ENCODE measurements at regions not wholly inside any gene's neighbourhood (a gene's known extent, or its start where the extent isn't known, plus 50 kb on each side); places are given as distances from the start of the nearest gene placed in this dataset.

DNA sequence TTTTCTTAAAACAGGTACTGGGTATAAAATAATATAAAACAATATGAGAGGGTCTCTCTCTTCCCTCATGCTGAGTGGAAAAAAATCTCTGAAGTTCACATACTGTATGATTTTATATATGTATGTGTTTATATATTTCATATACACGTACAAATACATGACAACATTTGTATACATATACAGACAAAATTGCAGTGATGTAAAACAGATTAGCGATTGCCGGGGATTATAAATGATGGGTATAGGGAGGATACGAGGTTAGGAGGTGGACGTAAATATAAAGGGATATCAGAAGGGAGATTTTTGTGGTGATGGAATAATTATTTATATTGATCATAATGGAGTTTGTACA, 194.8 kb upstream of the PRSS16 start:
- DNase-seq (ENCODE audit: low read depth in 2 of 2): no peak

DNA sequence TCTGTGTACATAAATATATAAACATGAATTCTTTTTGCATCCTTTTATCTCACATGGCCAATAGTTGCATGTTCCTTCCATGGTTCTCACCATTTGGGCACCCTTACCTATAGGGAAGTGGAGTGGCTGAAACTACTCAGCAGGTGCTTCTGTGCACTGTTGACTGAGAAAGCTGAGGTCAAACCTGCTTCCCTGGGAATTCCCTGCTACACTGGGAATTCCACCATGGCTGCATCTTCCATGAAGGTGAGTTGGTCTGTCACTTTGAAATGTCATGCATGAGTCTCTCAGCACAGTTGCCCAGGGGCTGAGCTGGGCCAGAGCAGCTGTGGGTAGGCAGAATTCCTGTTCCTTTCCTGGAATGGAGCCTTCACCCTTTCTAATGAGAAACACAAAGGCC, 193.8 kb upstream of the PRSS16 start:
- DNase-seq (ENCODE audit: low read depth in 2 of 2): no peak

DNA sequence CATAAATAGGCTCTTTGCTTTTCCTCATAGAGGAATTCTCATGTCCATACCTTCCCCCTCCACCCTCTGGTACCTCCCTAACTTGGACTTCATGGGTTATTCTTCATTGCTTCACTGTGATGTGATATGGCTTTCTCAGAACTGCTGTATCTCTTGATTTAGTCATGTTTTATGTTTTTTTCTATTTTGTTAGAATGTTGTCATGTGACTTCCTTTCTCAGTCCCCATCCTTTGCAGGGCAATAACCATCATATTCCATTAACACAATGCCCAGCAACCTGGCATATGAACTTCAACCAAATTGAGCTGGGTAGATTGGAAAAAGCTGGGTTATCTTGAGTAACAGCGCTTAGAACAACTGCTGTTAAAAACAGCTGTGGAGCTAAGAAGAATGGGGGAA, 190.9 kb upstream of the PRSS16 start:
- DNase-seq (ENCODE audit: low read depth in 2 of 2): no peak

DNA sequence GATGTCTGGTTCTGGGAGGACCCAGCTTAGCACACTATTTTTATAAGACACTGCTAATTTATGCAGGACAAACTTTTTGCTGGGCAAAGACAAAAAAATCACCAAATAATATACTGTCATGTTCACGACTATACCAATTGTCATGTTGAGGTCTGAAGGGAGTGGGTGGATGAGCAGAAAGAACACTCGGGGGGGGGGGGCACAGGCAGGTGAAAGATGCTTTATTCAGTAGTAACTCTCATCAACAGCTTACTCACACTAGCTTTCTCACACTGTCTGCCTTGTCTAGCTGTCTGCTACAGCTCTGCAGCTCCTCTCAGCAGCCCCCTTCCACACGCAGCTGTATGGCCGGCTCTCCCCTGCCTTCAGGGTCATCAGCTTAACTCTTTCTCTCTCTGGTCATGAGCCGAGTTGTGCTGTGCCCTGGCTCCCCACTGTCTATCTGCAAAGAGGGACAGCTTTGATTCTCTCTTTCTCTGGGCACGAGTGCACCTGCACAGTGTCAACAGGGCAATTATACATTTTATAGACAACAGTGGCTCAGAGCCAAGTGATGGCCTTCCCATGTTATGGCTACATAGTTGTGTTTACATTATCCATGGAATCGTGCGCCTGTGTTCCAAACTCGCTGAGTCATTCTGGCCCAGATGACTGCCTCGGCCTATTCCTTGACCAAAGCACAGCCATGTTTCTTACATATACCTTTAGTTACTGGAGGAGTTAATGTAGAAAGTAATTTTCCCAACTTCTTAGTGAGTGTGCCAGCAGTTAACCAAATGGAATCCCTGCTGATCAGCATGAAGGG, 187.7 kb upstream of the PRSS16 start:
- DNase-seq (ENCODE audit: low read depth in 2 of 2): no peak

DNA sequence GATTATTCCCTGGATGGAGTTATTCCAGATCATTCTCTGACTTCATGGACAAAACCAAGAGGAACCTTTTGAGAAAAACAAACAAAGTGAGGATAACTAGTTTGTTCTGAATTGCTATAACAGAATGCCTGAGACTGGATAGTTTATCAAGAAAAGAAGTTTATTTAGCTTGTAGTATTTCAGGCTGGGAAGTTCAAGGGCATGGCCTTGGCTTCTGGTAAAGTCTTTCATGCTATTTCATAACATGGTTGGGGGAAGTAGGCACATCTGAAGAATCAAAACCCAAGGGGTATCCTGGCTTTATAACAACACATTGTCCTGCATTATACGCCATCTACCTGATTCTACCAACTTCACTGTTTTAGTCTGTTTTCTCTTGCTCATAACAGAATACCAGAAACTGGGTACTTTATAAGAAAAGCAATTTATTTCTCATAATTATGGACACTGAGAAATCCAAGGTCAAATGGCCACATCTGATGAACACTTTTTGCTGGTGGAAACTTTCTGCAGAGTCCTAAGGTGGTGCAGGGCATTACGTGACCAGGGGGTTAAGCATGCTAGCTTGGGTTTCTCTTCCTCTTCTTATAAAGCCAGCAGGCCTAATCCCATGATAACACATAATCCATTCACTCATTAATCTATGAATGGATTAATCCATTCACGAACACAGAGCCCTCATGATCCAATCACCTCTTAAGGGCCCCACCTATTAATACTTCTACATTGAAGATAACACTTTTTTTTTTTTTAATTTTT, 186.1 kb upstream of the PRSS16 start:
- DNase-seq (ENCODE audit: low read depth in 2 of 2): no peak

DNA sequence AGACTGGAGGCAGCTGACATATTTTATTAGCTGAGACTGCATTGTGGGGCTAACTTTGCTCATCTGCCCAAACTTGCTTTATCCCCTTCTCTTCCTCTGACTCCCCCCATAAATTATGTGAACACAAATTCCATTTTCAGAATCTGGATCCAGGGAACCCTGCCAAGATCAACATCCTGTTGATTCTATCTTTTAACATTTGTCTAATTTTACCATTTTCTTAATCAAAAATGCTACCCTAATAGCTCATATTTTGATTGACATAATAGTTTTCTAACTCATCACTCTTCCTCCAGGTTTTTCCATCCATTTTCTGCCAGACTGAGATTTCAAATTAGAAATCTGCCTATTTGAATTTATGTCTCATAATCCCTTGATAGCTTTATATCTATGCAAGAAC, 184.7 kb upstream of the PRSS16 start:
- no peak for DNase-seq (ENCODE audit: low read depth in 2 of 2)

DNA sequence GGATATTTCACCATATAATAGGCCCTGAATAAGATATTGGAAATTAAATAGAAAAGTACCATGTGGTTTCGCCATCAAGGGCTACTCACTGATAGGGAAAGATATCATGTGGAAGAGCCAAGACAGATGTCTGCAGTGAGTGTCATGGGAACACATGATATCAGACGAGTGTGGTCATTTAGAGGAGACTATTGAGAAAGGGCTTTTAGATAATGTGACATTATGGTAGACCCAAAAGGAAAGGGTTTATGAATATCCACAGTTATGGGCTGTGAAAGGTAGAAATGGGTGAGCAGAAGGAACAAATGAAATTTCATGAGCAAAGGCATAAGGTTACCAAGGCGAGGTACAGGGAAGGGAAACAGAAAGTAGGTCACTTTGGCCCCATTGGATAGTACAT, 182.3 kb upstream of the PRSS16 start:
- DNase-seq (ENCODE audit: low read depth in 2 of 2): no peak

DNA sequence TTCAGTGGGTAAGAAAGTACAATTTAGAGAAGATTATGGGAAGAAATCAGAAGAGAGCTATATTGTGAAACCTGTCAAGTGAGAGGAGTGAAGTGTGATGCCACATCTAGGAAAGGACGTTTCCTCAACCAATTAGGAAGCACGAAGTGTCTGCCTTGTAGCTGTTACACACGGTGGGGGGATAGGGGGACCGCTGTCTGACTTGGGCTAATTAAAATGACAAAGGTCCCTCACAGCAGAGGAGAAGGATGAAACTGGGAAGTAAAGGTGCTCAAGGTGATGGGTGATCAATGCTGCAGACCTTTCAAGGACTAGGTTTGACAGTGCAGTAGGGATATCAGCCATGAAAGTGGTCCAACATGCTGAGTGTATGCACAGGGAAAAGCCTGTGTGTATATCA, 181.1 kb upstream of the PRSS16 start:
- no peak for DNase-seq (ENCODE audit: low read depth in 2 of 2)

DNA sequence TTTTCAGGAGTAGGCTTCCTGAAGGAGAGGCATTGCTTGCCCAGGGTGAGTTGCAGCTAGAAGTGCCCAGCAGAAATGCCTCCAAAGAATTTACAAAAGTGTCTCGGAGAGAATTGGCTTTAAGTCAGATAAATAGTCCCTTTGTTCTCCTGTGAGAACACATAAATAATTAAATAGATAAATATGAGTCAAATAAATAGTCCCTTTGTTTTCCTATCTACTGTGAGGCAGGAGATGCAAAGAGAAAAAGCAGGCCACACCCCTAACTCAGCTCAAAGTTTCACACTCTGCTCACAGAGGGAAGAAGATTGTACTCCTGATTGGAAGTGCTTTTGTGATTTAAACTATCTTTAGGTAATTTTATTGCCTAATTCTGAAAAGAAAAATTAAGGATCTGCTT, 180.7 kb upstream of the PRSS16 start:
- DNase-seq (ENCODE audit: low read depth in 2 of 2): no peak

DNA sequence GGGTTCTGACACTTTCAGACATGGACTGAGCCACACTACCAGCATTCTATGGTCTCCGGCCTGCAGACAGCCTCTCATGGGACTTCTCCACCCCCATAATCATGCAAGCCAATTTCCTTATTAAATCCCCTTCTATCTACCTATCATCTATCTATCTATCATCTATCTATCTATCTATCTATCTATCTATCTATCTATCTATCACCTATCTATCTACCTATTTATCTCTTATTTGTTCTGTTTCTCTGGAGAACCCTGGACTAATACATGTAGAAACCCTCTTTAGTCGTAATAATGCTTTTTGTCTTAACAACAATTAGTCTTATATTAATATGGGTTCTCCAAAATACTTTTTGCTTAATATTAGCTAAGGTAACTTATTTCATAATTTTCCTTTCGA, 174.1 kb upstream of the PRSS16 start:
- no peak for DNase-seq (ENCODE audit: low read depth in 2 of 2)

DNA sequence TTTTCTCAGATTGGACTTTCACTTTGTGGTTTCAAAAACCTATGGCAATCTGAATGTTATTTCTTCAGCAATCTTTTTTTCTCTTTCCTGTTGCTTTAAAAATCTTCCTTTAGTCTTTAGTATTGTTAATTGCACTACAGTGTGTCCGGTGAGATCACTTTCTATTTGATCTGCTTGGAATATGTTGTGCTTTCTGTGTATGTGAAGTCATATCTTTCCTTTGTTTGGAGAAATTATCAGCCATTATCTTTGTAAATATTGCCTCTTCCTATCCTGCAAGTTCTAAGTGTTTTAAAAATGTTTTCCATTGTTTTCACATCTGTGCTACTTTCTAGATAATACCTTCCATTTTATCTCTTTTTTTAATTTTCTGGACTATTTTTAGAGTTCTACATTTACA, 171.4 kb upstream of the PRSS16 start:
- no peak for DNase-seq (ENCODE audit: low read depth in 2 of 2)

DNA sequence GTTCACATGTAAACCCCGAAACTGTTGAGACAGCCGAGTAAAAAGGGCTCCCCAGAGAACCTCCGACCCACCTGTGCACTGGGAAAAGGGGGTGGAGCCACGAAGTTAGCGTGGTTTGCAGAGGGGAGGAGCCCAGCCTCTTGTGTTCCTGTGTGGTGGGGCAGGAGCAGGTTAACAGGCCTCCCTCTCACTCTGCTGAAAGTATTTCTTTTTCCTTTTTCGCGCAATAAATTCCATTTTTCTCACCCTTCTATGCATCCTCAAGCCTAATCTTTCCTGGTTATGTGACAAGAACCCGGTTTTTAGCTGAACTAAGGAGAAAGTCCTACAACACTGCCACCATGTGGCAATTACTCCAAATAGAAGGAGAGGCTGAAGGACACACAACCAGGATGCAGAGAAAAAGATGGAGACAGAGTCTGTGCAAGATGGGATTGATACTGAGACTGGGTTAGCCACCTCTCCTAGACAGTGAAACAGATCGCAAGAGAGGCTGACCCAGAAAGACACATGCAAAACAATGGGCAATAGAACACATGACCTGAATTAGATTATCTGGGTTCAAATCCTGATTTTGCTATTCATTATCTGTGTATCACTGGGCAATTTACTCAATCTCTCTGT, 168.7 kb upstream of the PRSS16 start:
- no peak for DNase-seq (ENCODE audit: low read depth in 2 of 2)

DNA sequence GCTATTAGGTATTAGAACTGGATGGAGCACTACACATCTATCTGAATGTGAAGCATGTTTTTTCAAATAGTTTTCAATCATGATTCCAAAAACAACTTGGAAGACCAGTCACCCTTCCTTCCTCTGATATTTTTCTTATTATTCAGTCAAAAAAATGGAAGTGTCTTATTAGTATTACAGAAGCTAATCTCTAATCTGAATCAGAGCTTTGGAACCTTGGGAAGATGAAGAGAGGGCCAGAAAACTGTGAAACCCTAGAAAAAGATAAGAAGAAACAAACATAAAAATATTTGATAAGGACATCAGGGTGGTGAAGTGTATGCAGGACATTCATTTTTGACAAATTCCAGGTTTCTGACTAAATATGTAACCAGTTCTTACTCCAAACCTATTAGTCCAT, 166.3 kb upstream of the PRSS16 start:
- DNase-seq (ENCODE audit: low read depth in 2 of 2): no peak

DNA sequence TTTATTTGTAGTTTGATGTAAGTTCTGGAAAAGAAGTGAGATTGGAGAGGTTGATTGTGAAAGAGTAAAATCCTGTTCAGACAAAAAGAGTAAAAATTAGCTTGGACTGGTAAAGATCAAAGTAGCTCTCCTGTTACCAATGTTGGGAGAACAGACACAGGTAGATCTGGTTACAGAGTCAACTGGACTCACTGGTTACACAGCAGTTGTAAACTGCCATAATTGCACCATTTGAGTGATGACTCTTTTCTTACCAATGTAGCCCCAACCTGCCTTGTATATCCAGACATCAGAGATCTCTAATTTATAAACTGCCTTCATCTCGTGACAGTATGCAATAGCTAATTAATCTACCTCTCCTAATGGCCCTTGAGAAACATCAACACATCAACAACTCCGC, 165.6 kb upstream of the PRSS16 start:
- no peak for DNase-seq (ENCODE audit: low read depth in 2 of 2)

DNA sequence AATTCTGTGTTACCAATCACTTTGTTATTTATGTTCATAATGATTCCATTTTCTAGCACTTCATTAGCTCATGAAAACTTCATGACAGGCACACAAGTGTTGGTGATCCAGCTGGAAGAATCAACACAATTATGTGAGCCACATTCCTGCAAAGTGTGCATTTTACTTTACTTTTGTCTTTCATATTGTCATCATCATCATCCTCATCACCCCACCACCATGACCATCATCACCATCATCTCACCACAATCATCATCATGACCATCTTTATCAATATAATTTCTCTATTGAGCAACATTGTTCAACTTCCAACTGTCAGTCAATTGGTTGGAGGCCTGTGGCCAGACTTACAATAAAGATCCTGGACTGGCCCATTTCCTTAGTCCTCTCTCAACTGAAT, 159.4 kb upstream of the PRSS16 start:
- DNase-seq (ENCODE audit: low read depth in 2 of 2): no peak

DNA sequence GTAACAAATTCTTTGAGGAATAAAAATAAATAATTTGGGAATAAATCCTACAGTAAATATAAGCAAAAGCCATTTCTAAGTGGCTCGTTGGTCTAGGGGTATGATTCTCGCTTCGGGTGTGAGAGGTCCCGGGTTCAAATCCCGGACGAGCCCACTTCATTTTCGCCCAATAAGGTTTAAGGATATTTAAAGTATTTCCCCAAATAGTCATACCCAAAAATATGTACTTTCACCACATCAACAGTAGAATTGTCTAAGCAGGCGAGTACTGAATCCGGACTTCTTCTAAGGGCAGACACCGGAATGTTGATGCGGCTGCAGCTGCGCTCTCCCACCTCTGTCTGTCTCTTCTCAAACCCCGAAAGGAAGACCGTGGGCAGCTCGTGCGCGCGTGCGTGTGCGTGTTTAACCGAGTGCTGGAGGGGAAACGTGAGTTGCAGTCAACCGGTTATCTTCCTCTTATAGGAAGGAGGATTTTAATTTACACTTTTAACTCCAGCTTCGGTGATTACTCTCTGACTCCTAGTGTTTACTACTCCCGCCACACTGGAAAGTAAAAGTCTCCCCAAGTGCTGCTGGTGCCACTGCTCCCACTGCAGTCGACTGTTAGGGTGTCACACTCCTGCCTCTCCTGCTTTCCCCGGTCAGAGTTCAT, 155.7 kb upstream of the PRSS16 start:
- no peak for DNase-seq (ENCODE audit: low read depth in 2 of 2)

DNA sequence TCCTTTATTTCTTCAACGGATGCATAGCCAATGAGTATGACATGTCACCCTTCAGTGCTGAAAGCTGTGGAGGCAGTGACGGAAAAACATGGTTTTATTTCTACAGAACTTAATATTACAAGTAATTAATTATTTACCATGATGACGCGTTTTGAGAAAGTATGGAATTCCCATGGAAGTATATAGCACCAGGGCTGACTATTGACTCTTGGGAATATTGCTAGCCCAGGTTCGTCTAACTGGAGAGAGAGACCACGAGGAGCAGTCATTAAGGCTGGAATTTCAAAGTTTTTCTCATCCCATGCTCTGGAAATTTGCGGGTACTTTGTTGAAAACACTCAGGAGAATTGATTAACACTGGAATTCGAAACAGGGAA, 155.2 kb upstream of the PRSS16 start:
- no peak for DNase-seq (ENCODE audit: low read depth in 2 of 2)

DNA sequence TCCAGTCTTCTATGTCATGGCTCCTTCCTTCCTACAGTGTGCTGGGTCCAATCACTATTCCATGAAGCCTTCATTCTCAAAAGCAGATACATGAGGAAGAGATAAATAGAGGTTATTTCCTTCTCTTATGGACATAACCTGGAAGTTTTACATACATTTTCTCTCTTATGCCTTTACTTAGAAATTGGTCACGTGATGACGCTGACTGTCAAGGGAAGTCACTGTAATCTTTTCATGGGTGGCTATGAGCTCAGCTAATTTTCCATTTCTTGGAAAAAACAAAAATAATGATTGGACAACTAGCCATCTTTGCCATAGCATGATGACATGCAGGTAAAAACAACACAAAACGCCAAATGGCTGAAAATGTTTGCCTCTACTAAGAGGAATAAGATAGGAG, 151.6 kb upstream of the PRSS16 start:
- no peak for DNase-seq (ENCODE audit: low read depth in 2 of 2)

DNA sequence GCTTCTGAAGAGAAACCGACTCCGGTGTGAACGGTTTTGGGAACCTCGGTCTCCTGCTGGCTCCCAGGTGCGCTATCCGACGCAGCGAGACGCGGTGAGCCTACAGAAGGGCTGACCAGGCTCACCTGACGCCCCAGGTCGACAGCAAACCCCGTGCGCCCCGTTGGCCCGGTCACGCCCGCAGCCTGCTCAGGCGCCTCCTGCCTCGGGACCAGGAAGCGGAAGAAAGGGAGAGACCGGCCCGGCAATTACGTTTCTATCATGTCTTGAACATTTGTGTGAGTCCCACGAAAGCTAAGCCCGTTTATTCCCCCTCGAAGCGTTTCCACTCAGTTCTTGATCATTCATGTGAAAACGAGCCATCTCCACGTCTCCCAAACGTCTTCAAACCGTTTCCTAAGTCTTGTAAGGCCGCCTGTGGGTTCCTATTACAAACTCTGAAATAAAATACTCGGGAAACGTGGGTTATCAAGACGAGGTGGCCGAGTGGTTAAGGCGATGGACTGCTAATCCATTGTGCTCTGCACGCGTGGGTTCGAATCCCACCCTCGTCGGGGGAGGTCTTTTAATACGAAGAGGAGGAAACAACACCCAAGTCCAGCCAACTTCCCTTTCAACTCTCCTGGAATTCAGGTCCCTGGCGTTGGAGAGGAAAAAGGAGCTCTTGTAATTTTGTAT, 150.5 kb upstream of the PRSS16 start:
- no peak for DNase-seq (ENCODE audit: low read depth in 2 of 2)

DNA sequence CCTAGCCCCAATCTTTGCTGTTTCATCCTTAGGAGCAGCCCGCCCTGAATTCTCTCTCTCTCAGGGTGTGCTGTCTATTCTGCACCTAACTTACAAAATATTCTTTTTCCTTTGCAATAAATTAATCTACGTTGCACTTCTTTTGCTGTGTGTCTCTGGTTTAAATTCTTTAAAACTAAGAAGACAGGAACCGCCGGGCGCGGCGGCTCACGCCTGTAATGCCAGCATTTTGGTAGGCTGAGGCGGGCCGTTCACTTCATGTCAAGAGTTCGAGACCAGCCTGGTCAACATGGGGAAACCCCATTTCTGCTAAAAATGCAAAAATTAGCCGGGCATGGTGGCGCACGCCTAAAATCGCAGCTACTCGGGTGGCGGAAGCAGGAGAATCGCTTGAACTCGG, 148.5 kb upstream of the PRSS16 start:
- DNase-seq (ENCODE audit: low read depth in 2 of 2): no peak

DNA sequence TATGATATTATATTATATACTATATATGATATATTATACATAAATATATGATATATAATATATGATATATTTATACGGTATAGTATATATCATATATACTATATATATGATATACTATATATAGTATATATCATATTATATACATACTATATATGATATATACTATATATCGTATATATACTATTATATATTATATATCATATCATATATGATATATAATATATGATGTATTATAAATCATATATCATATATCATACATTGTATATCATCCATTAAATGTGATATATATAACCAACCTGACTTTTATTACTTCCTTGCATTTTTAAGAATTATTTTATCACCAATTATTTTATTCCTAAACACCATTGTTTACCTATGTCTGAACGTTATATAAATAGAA, 146.6 kb upstream of the PRSS16 start:
- no peak for DNase-seq (ENCODE audit: low read depth in 2 of 2)

DNA sequence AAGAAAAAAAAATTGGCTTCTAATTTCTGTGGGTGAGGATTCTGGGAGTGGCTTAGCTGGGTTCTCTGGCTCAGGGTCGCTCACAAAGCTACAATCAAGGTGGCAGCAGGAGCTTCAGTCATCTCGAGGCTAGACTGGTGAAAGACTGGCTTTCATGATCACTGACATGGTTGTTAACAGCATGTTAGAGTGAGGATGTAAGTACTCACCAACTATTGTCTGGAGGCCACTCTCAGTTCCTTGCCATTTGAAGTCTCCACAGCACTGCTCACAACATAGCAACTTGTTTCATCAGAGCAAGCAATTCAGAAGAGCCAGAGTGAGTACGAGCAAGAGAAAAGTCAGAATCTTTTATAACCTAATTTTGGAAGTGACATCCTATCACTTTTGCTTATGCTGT, 145.7 kb upstream of the PRSS16 start:
- DNase-seq (ENCODE audit: low read depth in 2 of 2): no peak
